KMS-11 (cell line): ENCODE measurements at regions not wholly inside any gene's neighbourhood (a gene's known extent, or its start where the extent isn't known, plus 50 kb on each side); places are given as distances from the start of the nearest gene placed in this dataset.

Experiments
- H2AFZ ChIP-seq: fragments of 200-600 bp; sonication (generic); 2 replicates; pipeline ENCODE4 v1.6.1; 2016; ENCODE audit warnings: antibody characterized with exemption, mixed run types, low read depth
- H3K27ac ChIP-seq: fragments of 200-600 bp; sonication (generic); 2 replicates; pipeline ENCODE4 v1.6.1; 2016; ENCODE audit warnings: mild to moderate bottlenecking, mixed run types
- H3K27me3 ChIP-seq: fragments of 200-600 bp; sonication (generic); 2 replicates; pipeline ENCODE4 v1.6.1; 2017; ENCODE audit warnings: mild to moderate bottlenecking, low read depth, mixed run types, moderate library complexity; ENCODE audit not compliant: insufficient read depth
- H3K36me3 ChIP-seq: fragments of 200-600 bp; sonication (generic); 2 replicates; pipeline ENCODE4 v1.6.1; 2017; ENCODE audit warnings: mild to moderate bottlenecking, mixed run types; ENCODE audit not compliant: insufficient read depth
- H3K4me1 ChIP-seq: fragments of 200-600 bp; sonication (generic); 2 replicates; pipeline ENCODE4 v1.6.1; 2016; ENCODE audit warnings: mild to moderate bottlenecking, low read depth, mixed run types; ENCODE audit not compliant: poor library complexity, severe bottlenecking
- H3K4me2 ChIP-seq: fragments of 200-600 bp; sonication (generic); 2 replicates; pipeline ENCODE4 v1.7.0; 2016; ENCODE audit warnings: mild to moderate bottlenecking, mixed run types
- H3K4me3 ChIP-seq: fragments of 200-600 bp; sonication (generic); IDR thresholded peaks from 2 replicates; pipeline ENCODE4 v1.6.1; 2017; ENCODE audit warnings: low read depth, low read length, mixed read lengths; ENCODE audit not compliant: insufficient read depth
- H3K79me2 ChIP-seq: fragments of 200-600 bp; sonication (generic); 2 replicates; pipeline ENCODE4 v1.6.1; 2016; ENCODE audit warnings: low read depth, mixed run types; ENCODE audit not compliant: insufficient read depth
- H3K9ac ChIP-seq: fragments of 200-600 bp; sonication (generic); 2 replicates; pipeline ENCODE4 v1.6.1; 2016; ENCODE audit warnings: mild to moderate bottlenecking, mixed run types
- H4K20me1 ChIP-seq: fragments of 200-600 bp; sonication (generic); 2 replicates; pipeline ENCODE4 v1.6.1; 2016; ENCODE audit warnings: mild to moderate bottlenecking, mixed run types; ENCODE audit not compliant: insufficient read depth
- CTCF ChIP-seq: fragments of 200-600 bp; sonication (generic); conservative IDR thresholded peaks from 2 replicates; pipeline ENCODE4 v1.6.1; 2017; ENCODE audit warnings: low read depth, mild to moderate bottlenecking, antibody characterized with exemption, low read length, moderate library complexity, mixed read lengths

DNA sequence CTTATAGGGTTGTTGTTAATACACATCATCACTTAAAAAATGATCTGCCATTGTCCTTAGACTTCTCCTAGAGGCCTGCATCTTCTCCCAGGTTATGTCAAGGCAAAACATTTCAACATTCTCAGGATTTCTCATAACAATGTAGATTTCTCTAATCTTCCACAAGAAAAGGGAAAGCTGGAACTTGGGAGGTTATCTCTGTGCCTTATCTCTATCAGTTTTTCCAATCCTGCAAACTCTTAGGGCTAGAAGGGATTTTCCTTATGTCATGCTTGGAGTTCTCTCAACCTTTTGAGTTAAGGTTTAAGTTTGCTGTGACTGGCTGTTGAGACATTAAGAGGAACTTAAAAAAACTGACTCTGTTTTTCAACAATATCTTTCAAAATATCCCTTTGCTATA, 300.6 kb upstream of the TFPI start:
- H2AFZ ChIP-seq, result no peak overlapping the region
- H3K36me3 ChIP-seq, result no peaks in the 10 kb centered on the region
- H3K79me2 ChIP-seq, result no peaks in the 10 kb centered on the region
- no peaks in the 10 kb centered on the region for H3K27me3 ChIP-seq
- peaks cover 7% of the 10 kb centered on the region for H3K4me1 ChIP-seq
- no peak for TF ChIP-seq CTCF
- no peaks in the 10 kb centered on the region for H4K20me1 ChIP-seq
- no peak overlapping the region for H3K4me3 ChIP-seq
- no peak overlapping the region for H3K4me2 ChIP-seq
- H3K27ac ChIP-seq, result no peak overlapping the region
- no peak overlapping the region for H3K9ac ChIP-seq

DNA sequence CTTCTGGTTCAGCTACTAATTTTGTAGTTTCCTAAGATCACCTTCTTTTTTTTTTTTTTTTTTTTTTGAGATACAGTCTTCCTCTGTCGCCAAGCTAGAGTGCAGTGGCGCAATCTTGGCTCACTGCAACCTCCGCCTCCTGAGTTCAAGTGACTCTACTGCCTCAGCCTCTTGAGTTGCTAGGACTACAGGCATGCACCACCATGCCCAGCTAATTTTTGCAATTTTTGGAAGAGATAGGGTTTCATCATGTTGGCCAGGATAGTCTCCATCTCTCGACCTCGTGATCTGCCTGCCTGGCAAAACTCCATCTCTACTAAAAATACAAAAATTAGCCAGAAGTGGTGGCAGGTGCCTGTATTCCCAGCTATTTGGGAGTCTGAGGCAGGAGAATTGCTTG, 301.5 kb upstream of the TFPI start:
- H4K20me1 ChIP-seq, result no peaks in the 10 kb centered on the region
- no peak overlapping the region for H3K27ac ChIP-seq
- TF ChIP-seq CTCF, result no peak
- no peaks in the 10 kb centered on the region for H3K27me3 ChIP-seq
- no peak overlapping the region for H3K4me2 ChIP-seq
- no peak overlapping the region for H3K9ac ChIP-seq
- H3K4me1 ChIP-seq, result peaks cover 7% of the 10 kb centered on the region
- no peaks in the 10 kb centered on the region for H3K79me2 ChIP-seq
- H3K4me3 ChIP-seq, result no peak overlapping the region
- H3K36me3 ChIP-seq, result no peaks in the 10 kb centered on the region
- no peak overlapping the region for H2AFZ ChIP-seq

- H3K27me3 ChIP-seq, result no peaks in the 10 kb centered on the region
- H2AFZ ChIP-seq, result no peak overlapping the region
- H3K9ac ChIP-seq, result no peak overlapping the region
- H3K4me2 ChIP-seq, result no peak overlapping the region
- no peaks in the 10 kb centered on the region for H4K20me1 ChIP-seq
- no peak overlapping the region for H3K27ac ChIP-seq
- peaks cover 5% of the 10 kb centered on the region for H3K4me1 ChIP-seq
- TF ChIP-seq CTCF, result no peak
- H3K4me3 ChIP-seq, result no peak overlapping the region
- no peaks in the 10 kb centered on the region for H3K36me3 ChIP-seq
- H3K79me2 ChIP-seq, result no peaks in the 10 kb centered on the region
Measured at GRCh38 chr2:187857826-187858225, 303.6 kb upstream of the TFPI start.

GRCh38 chr2:187862715-187863114, 308.5 kb upstream of the TFPI start:
- TF ChIP-seq CTCF, result no peak
- H2AFZ ChIP-seq, result no peak overlapping the region
- no peak overlapping the region for H3K4me3 ChIP-seq

DNA sequence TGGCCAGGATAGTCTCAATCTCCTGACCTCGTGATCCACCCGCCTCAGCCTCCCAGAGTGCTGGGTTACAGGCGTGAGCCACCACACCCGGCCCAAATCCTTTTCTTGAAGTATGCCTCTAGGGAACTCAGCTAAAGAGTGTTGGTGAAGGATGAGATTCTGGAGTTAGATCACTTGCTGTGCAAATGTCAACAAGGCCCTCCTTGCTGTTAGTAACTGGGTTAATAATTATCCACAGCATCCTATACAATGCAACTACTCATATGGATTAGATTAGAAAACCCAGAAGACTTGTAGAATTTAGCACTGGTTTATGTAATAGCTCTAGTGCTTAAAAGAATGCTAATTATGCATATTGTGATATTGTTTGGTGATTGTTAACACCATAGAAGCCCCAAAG, 310.8 kb upstream of the TFPI start:
- H3K79me2 ChIP-seq, result no peaks in the 10 kb centered on the region
- no peak overlapping the region for H3K9ac ChIP-seq
- H3K36me3 ChIP-seq, result no peaks in the 10 kb centered on the region
- H2AFZ ChIP-seq, result no peak overlapping the region
- H3K4me3 ChIP-seq, result no peak overlapping the region
- H3K4me1 ChIP-seq, result peaks cover 46% of the 10 kb centered on the region
- H3K4me2 ChIP-seq, result no peak overlapping the region
- no peaks in the 10 kb centered on the region for H3K27me3 ChIP-seq
- no peak overlapping the region for H3K27ac ChIP-seq
- no peak for TF ChIP-seq CTCF
- no peaks in the 10 kb centered on the region for H4K20me1 ChIP-seq

More at GRCh38 chr2:187862715-187863114, 308.5 kb upstream of the TFPI start:
- H3K9ac ChIP-seq, result no peak overlapping the region
- no peaks in the 10 kb centered on the region for H3K27me3 ChIP-seq
- H3K36me3 ChIP-seq, result no peaks in the 10 kb centered on the region
- no peaks in the 10 kb centered on the region for H3K79me2 ChIP-seq
- peak overlapping the region; percentile 5; the same call in 1 of the 2 replicates for H3K4me2 ChIP-seq
- H3K4me1 ChIP-seq, result peaks cover 23% of the 10 kb centered on the region
- no peaks in the 10 kb centered on the region for H4K20me1 ChIP-seq
- no peak overlapping the region for H3K27ac ChIP-seq
